Fibroblast of lung (primary cell): ENCODE measurements at regions not wholly inside any gene's neighbourhood (a gene's known extent, or its start where the extent isn't known, plus 50 kb on each side); places are given as distances from the start of the nearest gene placed in this dataset.

ENCODE experiments used
- DNase-seq, 2 donors: peaks; one replicate each; pipeline versions ENCODE4 v3.0.0 to v3.0.0-alpha.2; 2010; ENCODE audit warnings: low read depth in 2 of 2
- H2AFZ ChIP-seq: 2 replicates; pipeline ENCODE4 v1.5.1; 2012; ENCODE audit warnings: low read length, control low read depth, inconsistent platforms
- H3K27ac ChIP-seq: 2 replicates; pipeline ENCODE4 v1.5.1; 2011; ENCODE audit warnings: low read length, control low read depth; ENCODE audit not compliant: insufficient read depth
- H3K27me3 ChIP-seq: 2 replicates; pipeline ENCODE4 v1.5.1; 2011; ENCODE audit warnings: mild to moderate bottlenecking, low read length; ENCODE audit not compliant: control insufficient read depth, insufficient read depth
- H3K36me3 ChIP-seq: 2 replicates; pipeline ENCODE4 v1.5.1; 2011; ENCODE audit warnings: low read length; ENCODE audit not compliant: control insufficient read depth, insufficient read depth
- H3K4me1 ChIP-seq: 2 replicates; pipeline ENCODE4 v1.5.1; 2011; ENCODE audit warnings: low read length; ENCODE audit not compliant: control insufficient read depth, insufficient read depth; ENCODE audit errors: extremely low read depth
- H3K4me2 ChIP-seq: 2 replicates; pipeline ENCODE4 v1.5.1; 2011; ENCODE audit warnings: low read length, control low read depth; ENCODE audit not compliant: insufficient read depth; ENCODE audit errors: extremely low read depth
- H3K4me3 ChIP-seq, 4 experiments: fragments of 200-600 bp in 1 of 4; sonication (generic) in 1 of 4; replicated peaks in 1 of 4; 2 replicates each; pipeline ENCODE4 v1.5.1; 2011 to 2016; ENCODE audit warnings: low read length in 4 of 4, low read depth in 3 of 4, mild to moderate bottlenecking in 3 of 4, control low read depth in 2 of 4, inconsistent platforms in 1 of 4, mixed read lengths in 1 of 4; ENCODE audit not compliant: insufficient read depth in 1 of 4; ENCODE audit errors: control extremely low read depth in 1 of 4
- H3K79me2 ChIP-seq: 2 replicates; pipeline ENCODE4 v1.5.1; 2012; ENCODE audit warnings: mild to moderate bottlenecking, low read length, inconsistent platforms; ENCODE audit not compliant: control insufficient read depth, insufficient read depth
- H3K9ac ChIP-seq: 2 replicates; pipeline ENCODE4 v1.5.1; 2011; ENCODE audit warnings: mild to moderate bottlenecking, low read length, control low read depth; ENCODE audit not compliant: insufficient read depth
- H3K9me3 ChIP-seq: 2 replicates; pipeline ENCODE4 v1.5.1; 2012; ENCODE audit warnings: low read depth, low read length; ENCODE audit not compliant: control insufficient read depth, insufficient read depth
- H4K20me1 ChIP-seq: 2 replicates; pipeline ENCODE4 v1.5.1; 2011; ENCODE audit warnings: low read length; ENCODE audit not compliant: control insufficient read depth, insufficient read depth; ENCODE audit errors: extremely low read depth
- EZH2 ChIP-seq: IDR thresholded peaks from 2 replicates; pipeline ENCODE4 v1.5.1; 2012; ENCODE audit warnings: low read length, control low read depth, mild to moderate bottlenecking; ENCODE audit errors: missing control alignments
- TF ChIP-seq, protein P1 (sequence below), 2 donors: IDR thresholded peaks in 1 of 2; conservative IDR thresholded peaks in 1 of 2; 1 replicate in 1 of 2; 2 replicates in 1 of 2; pipeline ENCODE4 v1.5.1; 2011 to 2012; ENCODE audit warnings: low read length in 2 of 2, control low read depth in 1 of 2, inconsistent platforms in 1 of 2, low read depth in 1 of 2, mild to moderate bottlenecking in 1 of 2

DNA sequence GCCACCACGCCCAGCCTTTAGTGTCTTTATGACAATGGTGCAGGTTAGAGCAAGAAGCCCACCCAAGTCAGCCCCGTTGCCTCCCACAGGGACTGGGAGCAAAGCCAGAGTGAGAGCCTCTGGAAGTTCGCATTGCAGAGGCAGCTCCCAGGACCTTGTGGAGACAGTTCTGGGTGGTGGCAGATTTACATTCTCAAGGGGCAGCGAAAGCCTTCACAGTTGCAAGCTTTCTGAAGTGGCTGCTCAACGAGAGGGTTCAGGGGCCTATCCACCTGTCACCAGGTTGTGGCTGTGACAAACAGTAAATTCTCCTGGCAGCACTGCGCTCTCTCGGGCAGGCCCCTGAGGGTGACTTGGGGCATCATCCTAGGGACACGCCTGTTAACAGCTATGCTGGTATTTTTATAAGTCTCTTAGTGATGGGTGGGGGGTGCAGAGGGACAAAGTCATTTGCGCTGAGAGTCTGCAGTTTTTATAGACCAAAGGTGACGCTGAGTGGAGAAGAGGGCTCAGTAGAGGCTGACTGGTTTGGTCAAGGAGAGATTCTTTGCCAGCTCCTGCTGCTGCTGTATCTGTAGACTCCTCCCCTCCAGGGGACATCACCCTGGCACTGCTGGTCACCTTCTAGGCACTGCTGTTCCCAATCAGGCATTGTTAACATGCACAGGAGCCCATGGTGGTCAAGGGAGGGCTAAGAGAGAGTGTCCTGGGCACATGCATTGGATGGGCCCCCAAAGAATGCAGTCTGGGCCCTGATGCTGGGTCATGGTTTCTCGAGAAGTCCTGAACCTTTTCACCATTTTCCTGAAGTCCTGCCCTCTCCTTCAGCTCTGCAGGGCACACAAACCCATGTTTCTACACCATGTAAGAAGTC lies 57.5 kb upstream of the KLF13 start:
- DNase-seq, result no peak
- Histone ChIP-seq H3K27ac (no peak overlapping the region), H3K9ac (no peak overlapping the region), H3K36me3 (no peaks in the 10 kb centered on the region), H3K4me3 (no peak overlapping the region), H3K9me3 (no peaks in the 10 kb centered on the region), H2AFZ (no peak overlapping the region), H3K79me2 (no peaks in the 10 kb centered on the region), H3K4me2 (no peak overlapping the region), H3K4me1 (no peaks in the 10 kb centered on the region), H3K27me3 (no peaks in the 10 kb centered on the region), H4K20me1 (peaks cover 1% of the 10 kb centered on the region)
- TF ChIP-seq EZH2, result no peak
- TF ChIP-seq, protein P1, sequence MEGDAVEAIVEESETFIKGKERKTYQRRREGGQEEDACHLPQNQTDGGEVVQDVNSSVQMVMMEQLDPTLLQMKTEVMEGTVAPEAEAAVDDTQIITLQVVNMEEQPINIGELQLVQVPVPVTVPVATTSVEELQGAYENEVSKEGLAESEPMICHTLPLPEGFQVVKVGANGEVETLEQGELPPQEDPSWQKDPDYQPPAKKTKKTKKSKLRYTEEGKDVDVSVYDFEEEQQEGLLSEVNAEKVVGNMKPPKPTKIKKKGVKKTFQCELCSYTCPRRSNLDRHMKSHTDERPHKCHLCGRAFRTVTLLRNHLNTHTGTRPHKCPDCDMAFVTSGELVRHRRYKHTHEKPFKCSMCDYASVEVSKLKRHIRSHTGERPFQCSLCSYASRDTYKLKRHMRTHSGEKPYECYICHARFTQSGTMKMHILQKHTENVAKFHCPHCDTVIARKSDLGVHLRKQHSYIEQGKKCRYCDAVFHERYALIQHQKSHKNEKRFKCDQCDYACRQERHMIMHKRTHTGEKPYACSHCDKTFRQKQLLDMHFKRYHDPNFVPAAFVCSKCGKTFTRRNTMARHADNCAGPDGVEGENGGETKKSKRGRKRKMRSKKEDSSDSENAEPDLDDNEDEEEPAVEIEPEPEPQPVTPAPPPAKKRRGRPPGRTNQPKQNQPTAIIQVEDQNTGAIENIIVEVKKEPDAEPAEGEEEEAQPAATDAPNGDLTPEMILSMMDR (conservative IDR thresholded peaks at IDR 0.05 in 1 of 2, IDR thresholded peaks at IDR 0.05 in 1 of 2; ENCODE audit: low read depth in 1 of 2, low read length in 2 of 2), result no peak

DNA sequence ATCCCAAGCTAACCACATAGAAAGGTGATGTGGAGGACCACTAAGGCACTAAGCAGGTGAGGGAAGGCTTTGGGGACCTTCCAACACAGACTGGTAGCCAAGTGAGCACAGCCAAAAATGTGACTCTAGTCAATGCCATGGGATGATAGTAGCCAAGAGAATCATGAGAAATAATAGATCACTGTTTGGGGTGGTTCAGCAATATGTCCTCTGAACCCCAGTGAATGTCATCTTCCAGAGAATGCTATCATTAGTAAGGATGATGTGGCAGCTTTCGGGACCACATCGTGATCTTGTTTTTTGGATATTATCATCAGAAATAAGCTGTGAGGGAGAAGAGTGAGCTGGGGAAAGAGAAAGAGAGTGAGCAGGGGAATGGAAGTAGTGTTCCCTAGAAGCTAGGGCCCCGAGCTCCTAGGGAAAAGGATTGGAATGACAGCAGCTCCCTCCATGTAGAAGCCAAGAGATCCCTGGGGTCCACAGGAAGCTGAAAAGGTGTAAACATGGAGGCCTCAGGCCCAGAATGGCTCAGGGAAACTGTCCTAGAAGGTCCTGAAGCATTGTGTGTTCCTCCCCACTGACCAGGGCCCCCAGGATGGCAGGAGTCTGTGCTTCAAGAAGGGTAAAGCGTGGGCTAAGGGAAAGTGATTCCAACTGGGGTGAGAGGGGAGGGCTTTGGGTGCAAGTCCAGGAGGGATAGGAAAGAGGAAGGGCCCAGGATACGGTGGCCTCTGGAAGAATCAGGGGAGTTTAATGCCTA lies 56.6 kb upstream of the KLF13 start:
- no peak for DNase-seq
- no peaks in the 10 kb centered on the region for H3K36me3 ChIP-seq
- no peaks in the 10 kb centered on the region for H3K27me3 ChIP-seq
- no peak overlapping the region for H2AFZ ChIP-seq
- H3K27ac ChIP-seq, result no peak overlapping the region
- H3K9ac ChIP-seq, result no peak overlapping the region
- H3K79me2 ChIP-seq, result no peaks in the 10 kb centered on the region
- H3K4me3 ChIP-seq, result no peak overlapping the region
- no peaks in the 10 kb centered on the region for H3K4me1 ChIP-seq
- H3K9me3 ChIP-seq, result no peaks in the 10 kb centered on the region
- H3K4me2 ChIP-seq, result no peak overlapping the region
- TF ChIP-seq EZH2, result no peak
- TF ChIP-seq, protein P1 (conservative IDR thresholded peaks at IDR 0.05 in 1 of 2, IDR thresholded peaks at IDR 0.05 in 1 of 2; ENCODE audit: low read depth in 1 of 2, low read length in 2 of 2), result no peak
- peaks cover 1% of the 10 kb centered on the region for H4K20me1 ChIP-seq

DNA sequence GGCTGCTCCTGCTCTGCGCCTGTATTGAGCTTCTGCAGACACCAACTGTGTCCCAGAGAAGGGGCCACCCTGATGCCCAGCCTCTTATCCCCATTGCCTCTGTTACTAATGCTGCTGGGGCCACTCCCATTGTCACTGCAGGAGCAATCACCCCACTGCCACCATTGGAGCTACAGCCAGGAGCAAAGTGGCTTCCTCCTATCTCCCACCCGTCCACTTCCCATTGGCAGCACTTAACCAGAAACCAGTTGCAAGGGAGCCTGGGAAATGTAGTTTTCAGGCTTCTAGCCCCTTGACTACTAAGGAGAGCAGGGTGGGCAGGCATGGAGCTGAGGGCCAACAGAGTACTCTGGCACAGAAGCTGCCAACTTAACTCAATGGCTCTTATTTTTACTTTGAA lies 55.9 kb upstream of the KLF13 start:
- Histone ChIP-seq H3K9ac (no peak overlapping the region), H3K79me2 (no peaks in the 10 kb centered on the region), H3K4me3 (no peak overlapping the region), H2AFZ (no peak overlapping the region), H3K27me3 (no peaks in the 10 kb centered on the region), H3K36me3 (no peaks in the 10 kb centered on the region), H3K9me3 (no peaks in the 10 kb centered on the region), H4K20me1 (peaks cover 1% of the 10 kb centered on the region), H3K27ac (no peak overlapping the region), H3K4me2 (no peak overlapping the region), H3K4me1 (no peaks in the 10 kb centered on the region)
- TF ChIP-seq EZH2, result no peak
- TF ChIP-seq, protein P1 (conservative IDR thresholded peaks at IDR 0.05 in 1 of 2, IDR thresholded peaks at IDR 0.05 in 1 of 2; ENCODE audit: low read depth in 1 of 2, low read length in 2 of 2), result no peak
- DNase-seq, result no peak
